GM18907 (cell line): ENCODE measurements at regions not wholly inside any gene's neighbourhood (a gene's known extent, or its start where the extent isn't known, plus 50 kb on each side); places are given as distances from the start of the nearest gene placed in this dataset.

ENCODE experiments used
- ATAC-seq: cut with Tn5 transposase; IDR thresholded peaks from one replicate; pipeline ENCODE4 v1.9.1; 2021; ENCODE audit warnings: mild to moderate bottlenecking, moderate library complexity; ENCODE audit not compliant: unreplicated experiment

- no peak for ATAC-seq
Measured at GRCh38 chr2:238979636-238980035, 131.8 kb downstream of the TWIST2 start.

GRCh38 chr2:238985041-238985729 lies 137.3 kb downstream of the TWIST2 start:
- ATAC-seq: no peak

GRCh38 chr2:238985931-238986446 lies 138.1 kb downstream of the TWIST2 start:
- no peak for ATAC-seq

- ATAC-seq: no peak
Measured at GRCh38 chr2:238986491-238987351, 138.8 kb downstream of the TWIST2 start.

GRCh38 chr2:238987352-238987981 lies 139.6 kb downstream of the TWIST2 start:
- no peak for ATAC-seq

- no peak for ATAC-seq
Measured at GRCh38 chr2:238988105-238988504, 140.2 kb downstream of the TWIST2 start.

- no peak for ATAC-seq
Measured at GRCh38 chr2:238988752-238989151, 140.9 kb downstream of the TWIST2 start.

GRCh38 chr2:238989484-238989883 lies 141.6 kb downstream of the TWIST2 start:
- ATAC-seq: no peak

- no peak for ATAC-seq
Measured at GRCh38 chr2:238994432-238994831, 146.5 kb downstream of the TWIST2 start.

- no peak for ATAC-seq
Measured at GRCh38 chr2:238994876-238995275, 147.0 kb downstream of the TWIST2 start.

- no peak for ATAC-seq
Measured at GRCh38 chr2:238995634-238996033, 147.7 kb downstream of the TWIST2 start.

GRCh38 chr2:238996331-238997136 lies 148.6 kb downstream of the TWIST2 start:
- ATAC-seq: no peak

- no peak for ATAC-seq
Measured at GRCh38 chr2:238997137-238997390, 149.2 kb downstream of the TWIST2 start.

GRCh38 chr2:238997684-238998083 lies 149.8 kb downstream of the TWIST2 start:
- no peak for ATAC-seq
